ENCODE measurements at regions not wholly inside any gene's neighbourhood (a gene's known extent, or its start where the extent isn't known, plus 50 kb on each side); places are given as distances from the start of the nearest gene placed in this dataset.

GRCh38 chr5:147072622-147073021 is 162.2 kb upstream of the STK32A start:
- no peaks in the 10 kb centered on the region for H3K36me3 ChIP-seq (ENCODE audit: control insufficient read depth in 1 of 2, insufficient read depth in 2 of 2, low read length in 2 of 2)
- ATAC-seq (no peak), DNase-seq (ENCODE audit: low read depth, low spot score) (no peak)
- no peak overlapping the region for H3K4me3 ChIP-seq (replicated peaks in 1 of 2; ENCODE audit: low read depth in 1 of 2, low read length in 2 of 2)
- no peaks in the 10 kb centered on the region for H4K20me1 ChIP-seq (ENCODE audit: insufficient read depth)
- ChIA-PET POLR2A (no interaction called here), CTCF (no interaction called here), RAD21 (ENCODE audit: low non-redundant PET in 1 of 2, low total read pairs in 2 of 2, uncharacterized antibody in 2 of 2, unreplicated experiment in 2 of 2) (no interaction called here)
- H3K79me2 ChIP-seq (ENCODE audit: insufficient read depth, low read length), result no peaks in the 10 kb centered on the region
- H3K9me3 ChIP-seq (ENCODE audit: control insufficient read depth in 1 of 2, insufficient read depth in 1 of 2, low read depth in 1 of 2, low read length in 2 of 2), result no peaks in the 10 kb centered on the region
- intact Hi-C loops (cut with micrococcal nuclease), result no loop called here
- no peak overlapping the region for H3K9ac ChIP-seq (ENCODE audit: low read length)
- H3K27me3 ChIP-seq (ENCODE audit: insufficient read depth, low read length), result no peaks in the 10 kb centered on the region; the same call in 1 of the 2 replicates
- H3K9me2 ChIP-seq (ENCODE audit: insufficient read depth), result no peaks in the 10 kb centered on the region
- TF ChIP-seq POLR2A (IDR thresholded peaks at IDR 0.05; ENCODE audit: borderline replicate concordance, extremely low read depth, insufficient read depth, insufficient read length), result no peak
- no peak for TF ChIP-seq ZBTB33 (IDR thresholded peaks at IDR 0.05; ENCODE audit: extremely low read depth, insufficient replicate concordance, low read length)
- TF ChIP-seq, protein P1, sequence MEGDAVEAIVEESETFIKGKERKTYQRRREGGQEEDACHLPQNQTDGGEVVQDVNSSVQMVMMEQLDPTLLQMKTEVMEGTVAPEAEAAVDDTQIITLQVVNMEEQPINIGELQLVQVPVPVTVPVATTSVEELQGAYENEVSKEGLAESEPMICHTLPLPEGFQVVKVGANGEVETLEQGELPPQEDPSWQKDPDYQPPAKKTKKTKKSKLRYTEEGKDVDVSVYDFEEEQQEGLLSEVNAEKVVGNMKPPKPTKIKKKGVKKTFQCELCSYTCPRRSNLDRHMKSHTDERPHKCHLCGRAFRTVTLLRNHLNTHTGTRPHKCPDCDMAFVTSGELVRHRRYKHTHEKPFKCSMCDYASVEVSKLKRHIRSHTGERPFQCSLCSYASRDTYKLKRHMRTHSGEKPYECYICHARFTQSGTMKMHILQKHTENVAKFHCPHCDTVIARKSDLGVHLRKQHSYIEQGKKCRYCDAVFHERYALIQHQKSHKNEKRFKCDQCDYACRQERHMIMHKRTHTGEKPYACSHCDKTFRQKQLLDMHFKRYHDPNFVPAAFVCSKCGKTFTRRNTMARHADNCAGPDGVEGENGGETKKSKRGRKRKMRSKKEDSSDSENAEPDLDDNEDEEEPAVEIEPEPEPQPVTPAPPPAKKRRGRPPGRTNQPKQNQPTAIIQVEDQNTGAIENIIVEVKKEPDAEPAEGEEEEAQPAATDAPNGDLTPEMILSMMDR (IDR thresholded peaks at IDR 0.05 in 2 of 3, conservative IDR thresholded peaks at IDR 0.05 in 1 of 3; ENCODE audit: borderline replicate concordance in 1 of 3, insufficient read depth in 1 of 3, low read depth in 2 of 3, low read length in 2 of 3), result no peak
- no peak for TF ChIP-seq ZFX (IDR thresholded peaks at IDR 0.05)
- TF ChIP-seq ZNF274 (IDR thresholded peaks at IDR 0.05; ENCODE audit: low read depth, low read length), result no peak
- no peak for TF ChIP-seq CBX3 (IDR thresholded peaks at IDR 0.05; ENCODE audit: low read depth)
- TF ChIP-seq MAX (IDR thresholded peaks at IDR 0.05), result no peak
- TF ChIP-seq FOSL1 (IDR thresholded peaks at IDR 0.05; ENCODE audit: low read depth), result no peak
- no peak overlapping the region for H3K4me2 ChIP-seq (ENCODE audit: low read length)
- BruUV-seq (replicated peaks), result no TSS peak
- no peak overlapping the region for H3K27ac ChIP-seq (ENCODE audit: low read depth, low read length)
- H3K4me1 ChIP-seq (ENCODE audit: control insufficient read depth in 1 of 2, insufficient read depth in 2 of 2, low read length in 2 of 2), result no peaks in the 10 kb centered on the region
- no peak overlapping the region for H2AFZ ChIP-seq (ENCODE audit: low read depth, low read length, poor library complexity, severe bottlenecking)
